KMS-11 (cell line): ENCODE measurements at regions not wholly inside any gene's neighbourhood (a gene's known extent, or its start where the extent isn't known, plus 50 kb on each side); places are given as distances from the start of the nearest gene placed in this dataset.

Experiments used
- H2AFZ ChIP-seq: fragments of 200-600 bp; sonication (generic); 2 replicates; pipeline ENCODE4 v1.6.1; 2016; ENCODE audit warnings: antibody characterized with exemption, mixed run types, low read depth
- H3K27ac ChIP-seq: fragments of 200-600 bp; sonication (generic); 2 replicates; pipeline ENCODE4 v1.6.1; 2016; ENCODE audit warnings: mild to moderate bottlenecking, mixed run types
- H3K27me3 ChIP-seq: fragments of 200-600 bp; sonication (generic); 2 replicates; pipeline ENCODE4 v1.6.1; 2017; ENCODE audit warnings: mild to moderate bottlenecking, low read depth, mixed run types, moderate library complexity; ENCODE audit not compliant: insufficient read depth
- H3K36me3 ChIP-seq: fragments of 200-600 bp; sonication (generic); 2 replicates; pipeline ENCODE4 v1.6.1; 2017; ENCODE audit warnings: mild to moderate bottlenecking, mixed run types; ENCODE audit not compliant: insufficient read depth
- H3K4me1 ChIP-seq: fragments of 200-600 bp; sonication (generic); 2 replicates; pipeline ENCODE4 v1.6.1; 2016; ENCODE audit warnings: mild to moderate bottlenecking, low read depth, mixed run types; ENCODE audit not compliant: poor library complexity, severe bottlenecking
- H3K4me2 ChIP-seq: fragments of 200-600 bp; sonication (generic); 2 replicates; pipeline ENCODE4 v1.7.0; 2016; ENCODE audit warnings: mild to moderate bottlenecking, mixed run types
- H3K4me3 ChIP-seq: fragments of 200-600 bp; sonication (generic); IDR thresholded peaks from 2 replicates; pipeline ENCODE4 v1.6.1; 2017; ENCODE audit warnings: low read depth, low read length, mixed read lengths; ENCODE audit not compliant: insufficient read depth
- H3K79me2 ChIP-seq: fragments of 200-600 bp; sonication (generic); 2 replicates; pipeline ENCODE4 v1.6.1; 2016; ENCODE audit warnings: low read depth, mixed run types; ENCODE audit not compliant: insufficient read depth
- H3K9ac ChIP-seq: fragments of 200-600 bp; sonication (generic); 2 replicates; pipeline ENCODE4 v1.6.1; 2016; ENCODE audit warnings: mild to moderate bottlenecking, mixed run types
- H4K20me1 ChIP-seq: fragments of 200-600 bp; sonication (generic); 2 replicates; pipeline ENCODE4 v1.6.1; 2016; ENCODE audit warnings: mild to moderate bottlenecking, mixed run types; ENCODE audit not compliant: insufficient read depth
- CTCF ChIP-seq: fragments of 200-600 bp; sonication (generic); conservative IDR thresholded peaks from 2 replicates; pipeline ENCODE4 v1.6.1; 2017; ENCODE audit warnings: low read depth, mild to moderate bottlenecking, antibody characterized with exemption, low read length, moderate library complexity, mixed read lengths

DNA sequence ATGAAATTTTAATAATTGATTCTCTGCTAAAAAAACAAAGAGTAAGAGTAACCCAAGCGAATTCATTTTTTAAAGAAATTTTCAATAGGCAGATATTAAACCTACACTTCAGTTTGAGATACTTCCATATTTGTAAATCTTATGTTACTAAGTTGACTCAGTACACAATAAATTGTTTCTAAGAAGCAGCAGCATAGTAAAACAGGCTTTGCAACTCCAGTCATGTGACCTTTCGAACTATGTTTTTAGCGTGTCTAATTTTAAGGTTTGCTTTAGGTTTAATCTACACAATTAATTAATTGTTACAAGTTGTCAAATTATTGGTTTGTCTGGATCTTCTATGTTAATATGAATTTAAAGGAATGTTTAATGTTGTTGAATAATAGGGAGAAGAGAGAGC lies 708.9 kb upstream of the CITED2 start:
- Histone ChIP-seq H3K27ac (no peak overlapping the region), H2AFZ (no peak overlapping the region), H3K4me3 (no peak overlapping the region), H3K4me1 (no peaks in the 10 kb centered on the region), H3K36me3 (no peaks in the 10 kb centered on the region), H3K27me3 (no peaks in the 10 kb centered on the region), H3K79me2 (no peaks in the 10 kb centered on the region), H3K9ac (no peak overlapping the region), H3K4me2 (no peak overlapping the region), H4K20me1 (no peaks in the 10 kb centered on the region)
- no peak for TF ChIP-seq CTCF

GRCh38 chr6:140082867-140083297 lies 708.4 kb upstream of the CITED2 start:
- Histone ChIP-seq H3K9ac (no peak overlapping the region), H2AFZ (no peak overlapping the region), H3K36me3 (no peaks in the 10 kb centered on the region), H3K79me2 (no peaks in the 10 kb centered on the region), H3K27ac (no peak overlapping the region), H3K4me3 (no peak overlapping the region), H3K4me2 (no peak overlapping the region), H3K27me3 (no peaks in the 10 kb centered on the region), H3K4me1 (no peaks in the 10 kb centered on the region), H4K20me1 (no peaks in the 10 kb centered on the region)
- no peak for TF ChIP-seq CTCF

DNA sequence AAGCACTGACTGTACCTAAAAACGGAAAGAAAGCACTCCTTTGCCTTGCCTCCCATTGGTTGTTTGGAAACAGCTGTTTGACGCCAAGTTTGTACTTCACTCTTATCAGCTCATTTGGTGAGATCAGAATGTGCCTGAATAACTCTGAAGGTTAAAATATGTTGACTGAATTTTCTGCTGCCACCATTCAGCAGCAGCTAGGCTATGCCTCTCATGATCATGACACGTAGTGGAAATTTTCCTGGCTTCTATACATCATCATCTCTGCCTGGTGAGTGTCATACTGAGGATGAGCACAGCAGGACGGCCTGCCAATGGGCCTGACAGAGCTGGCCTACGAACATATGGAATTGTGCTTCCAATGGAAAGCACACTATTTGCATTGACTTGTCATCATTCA lies 704.9 kb upstream of the CITED2 start:
- no peak overlapping the region for H3K4me3 ChIP-seq
- H3K27me3 ChIP-seq: no peaks in the 10 kb centered on the region
- no peaks in the 10 kb centered on the region for H3K4me1 ChIP-seq
- TF ChIP-seq CTCF: no peak
- no peak overlapping the region for H3K9ac ChIP-seq
- H3K4me2 ChIP-seq: no peak overlapping the region
- H3K79me2 ChIP-seq: no peaks in the 10 kb centered on the region
- no peaks in the 10 kb centered on the region for H4K20me1 ChIP-seq
- H2AFZ ChIP-seq: no peak overlapping the region
- H3K27ac ChIP-seq: no peak overlapping the region
- no peaks in the 10 kb centered on the region for H3K36me3 ChIP-seq

GRCh38 chr6:140078561-140079125 lies 704.2 kb upstream of the CITED2 start:
- Histone ChIP-seq H4K20me1 (no peaks in the 10 kb centered on the region), H3K9ac (no peak overlapping the region), H3K36me3 (no peaks in the 10 kb centered on the region), H3K4me2 (no peak overlapping the region), H3K4me3 (no peak overlapping the region), H3K4me1 (no peaks in the 10 kb centered on the region), H2AFZ (no peak overlapping the region), H3K79me2 (no peaks in the 10 kb centered on the region), H3K27me3 (no peaks in the 10 kb centered on the region), H3K27ac (no peak overlapping the region)
- TF ChIP-seq CTCF: no peak
